GM23338 (cell line): ENCODE measurements at regions not wholly inside any gene's neighbourhood (a gene's known extent, or its start where the extent isn't known, plus 50 kb on each side); places are given as distances from the start of the nearest gene placed in this dataset.

Source experiments
- CTCF ChIP-seq, 2 experiments: fragments of 200-600 bp in 1 of 2; sonication (generic) in 1 of 2; conservative IDR thresholded peaks; 2 replicates each; pipeline versions ENCODE4 v1.5.1 to v1.6.1; 2016 to 2017; ENCODE audit warnings: antibody characterized with exemption in 2 of 2, low read depth in 2 of 2, mild to moderate bottlenecking in 2 of 2, moderate library complexity in 1 of 2
- EZH2 ChIP-seq: fragments of 200-600 bp; sonication (generic); IDR thresholded peaks from one replicate; pipeline ENCODE4 v1.8.0; 2017; ENCODE audit warnings: antibody characterized with exemption, mild to moderate bottlenecking, low read depth; ENCODE audit not compliant: unreplicated experiment
- EZH2phosphoT487 ChIP-seq: fragments of 200-600 bp; sonication (generic); IDR thresholded peaks from one replicate; pipeline ENCODE4 v1.8.1; 2018; ENCODE audit warnings: antibody characterized with exemption; ENCODE audit not compliant: unreplicated experiment
- JUNB ChIP-seq: IDR thresholded peaks from one replicate; pipeline ENCODE4 v1.6.1; 2016; ENCODE audit warnings: antibody characterized with exemption; ENCODE audit not compliant: unreplicated experiment
- POLR2AphosphoS5 ChIP-seq: IDR thresholded peaks from 2 replicates; pipeline ENCODE4 v1.6.1; 2016; ENCODE audit warnings: antibody characterized with exemption, low read depth
- REST ChIP-seq: IDR thresholded peaks from one replicate; pipeline ENCODE4 v1.6.1; 2018; ENCODE audit warnings: antibody characterized with exemption; ENCODE audit not compliant: unreplicated experiment
- ZNF331 ChIP-seq: fragments of 250-450 bp; sonication (Bioruptor Pico); IDR thresholded peaks from 2 replicates; pipeline ENCODE4 v1.5.0; 2020; ENCODE audit warnings: low read depth, mild to moderate bottlenecking, moderate library complexity

GRCh38 chr6:18555750-18556149 is 168.6 kb downstream of the RNF144B start:
- TF ChIP-seq EZH2: no peak
- no peak for TF ChIP-seq CTCF (conservative IDR thresholded peaks at IDR 0.05; ENCODE audit: low read depth in 2 of 2)
- TF ChIP-seq EZH2phosphoT487: no peak
- no peak for TF ChIP-seq JUNB
- TF ChIP-seq REST: no peak
- no peak for TF ChIP-seq POLR2AphosphoS5
- no peak for TF ChIP-seq ZNF331 (CRISPR knock-in tag)
